Mesendoderm (in vitro differentiated cells): ENCODE measurements at regions not wholly inside any gene's neighbourhood (a gene's known extent, or its start where the extent isn't known, plus 50 kb on each side); places are given as distances from the start of the nearest gene placed in this dataset.

Source experiments
- DNase-seq: peaks from one replicate; pipeline ENCODE4 v3.0.0; 2013
- H2AK5ac ChIP-seq: 2 replicates; pipeline ENCODE4 v1.6.1; 2013; ENCODE audit warnings: low read length, inconsistent platforms
- H2BK120ac ChIP-seq: 2 replicates; pipeline ENCODE4 v1.6.1; 2013; ENCODE audit warnings: low read depth, mild to moderate bottlenecking, low read length, moderate library complexity, mixed read lengths
- H2BK15ac ChIP-seq: replicated peaks from 2 replicates; pipeline ENCODE4 v1.6.1; 2013; ENCODE audit warnings: low read depth, mild to moderate bottlenecking, moderate library complexity
- H2BK5ac ChIP-seq: 2 replicates; pipeline ENCODE4 v1.6.1; 2013; ENCODE audit warnings: low read length, inconsistent platforms
- H3K18ac ChIP-seq: 2 replicates; pipeline ENCODE4 v1.6.1; 2013; ENCODE audit warnings: mild to moderate bottlenecking, low read length, mixed read lengths
- H3K23ac ChIP-seq: one replicate; pipeline ENCODE4 v1.6.1; 2013; ENCODE audit warnings: low read length
- H3K27ac ChIP-seq: 2 replicates; pipeline ENCODE4 v1.5.1; 2013; ENCODE audit warnings: low read depth, mild to moderate bottlenecking, inconsistent platforms, low read length, moderate library complexity
- H3K27me3 ChIP-seq: 2 replicates; pipeline ENCODE4 v1.6.1; 2013; ENCODE audit warnings: low read length, control low read depth, mild to moderate bottlenecking, inconsistent platforms; ENCODE audit not compliant: insufficient read depth, poor library complexity
- H3K36me3 ChIP-seq: 2 replicates; pipeline ENCODE4 v1.6.1; 2013; ENCODE audit warnings: low read length, inconsistent platforms; ENCODE audit not compliant: control insufficient read depth, insufficient read depth
- H3K4ac ChIP-seq: one replicate; pipeline ENCODE4 v1.6.1; 2013; ENCODE audit warnings: low read depth, mild to moderate bottlenecking, low read length, moderate library complexity
- H3K4me1 ChIP-seq: 2 replicates; pipeline ENCODE4 v1.6.1; 2013; ENCODE audit warnings: low read depth, low read length, inconsistent platforms; ENCODE audit not compliant: control insufficient read depth
- H3K4me2 ChIP-seq: 2 replicates; pipeline ENCODE4 v1.6.1; 2013; ENCODE audit warnings: low read length
- H3K4me3 ChIP-seq: 2 replicates; pipeline ENCODE4 v1.5.1; 2013; ENCODE audit warnings: mild to moderate bottlenecking, low read length
- H3K56ac ChIP-seq: one replicate; pipeline ENCODE4 v1.6.1; 2013; ENCODE audit warnings: low read length
- H3K79me1 ChIP-seq: 2 replicates; pipeline ENCODE4 v1.6.1; 2013; ENCODE audit warnings: low read length, inconsistent platforms
- H3K79me2 ChIP-seq: 2 replicates; pipeline ENCODE4 v1.6.1; 2013; ENCODE audit warnings: mild to moderate bottlenecking, low read length; ENCODE audit not compliant: control insufficient read depth, insufficient read depth
- H3K9ac ChIP-seq: 2 replicates; pipeline ENCODE4 v1.6.1; 2013; ENCODE audit warnings: low read length, inconsistent platforms
- H4K5ac ChIP-seq: one replicate; pipeline ENCODE4 v1.6.1; 2013; ENCODE audit warnings: low read length
- H4K8ac ChIP-seq: one replicate; pipeline ENCODE4 v1.6.1; 2013; ENCODE audit warnings: low read depth, mild to moderate bottlenecking, control low read depth, low read length, moderate library complexity
- WGBS: extraction: QIAGEN DNeasy Blood & Tissue Kit; methylation state at CpG from one replicate; pipeline ENCODE4 v1.1.7; 2013; ENCODE audit warnings: low lambda C conversion rate, missing lambda C conversion rate; ENCODE audit not compliant: insufficient coverage; ENCODE audit errors: extremely low coverage; 5-methylcytosine and 5-hydroxymethylcytosine counted together

DNA sequence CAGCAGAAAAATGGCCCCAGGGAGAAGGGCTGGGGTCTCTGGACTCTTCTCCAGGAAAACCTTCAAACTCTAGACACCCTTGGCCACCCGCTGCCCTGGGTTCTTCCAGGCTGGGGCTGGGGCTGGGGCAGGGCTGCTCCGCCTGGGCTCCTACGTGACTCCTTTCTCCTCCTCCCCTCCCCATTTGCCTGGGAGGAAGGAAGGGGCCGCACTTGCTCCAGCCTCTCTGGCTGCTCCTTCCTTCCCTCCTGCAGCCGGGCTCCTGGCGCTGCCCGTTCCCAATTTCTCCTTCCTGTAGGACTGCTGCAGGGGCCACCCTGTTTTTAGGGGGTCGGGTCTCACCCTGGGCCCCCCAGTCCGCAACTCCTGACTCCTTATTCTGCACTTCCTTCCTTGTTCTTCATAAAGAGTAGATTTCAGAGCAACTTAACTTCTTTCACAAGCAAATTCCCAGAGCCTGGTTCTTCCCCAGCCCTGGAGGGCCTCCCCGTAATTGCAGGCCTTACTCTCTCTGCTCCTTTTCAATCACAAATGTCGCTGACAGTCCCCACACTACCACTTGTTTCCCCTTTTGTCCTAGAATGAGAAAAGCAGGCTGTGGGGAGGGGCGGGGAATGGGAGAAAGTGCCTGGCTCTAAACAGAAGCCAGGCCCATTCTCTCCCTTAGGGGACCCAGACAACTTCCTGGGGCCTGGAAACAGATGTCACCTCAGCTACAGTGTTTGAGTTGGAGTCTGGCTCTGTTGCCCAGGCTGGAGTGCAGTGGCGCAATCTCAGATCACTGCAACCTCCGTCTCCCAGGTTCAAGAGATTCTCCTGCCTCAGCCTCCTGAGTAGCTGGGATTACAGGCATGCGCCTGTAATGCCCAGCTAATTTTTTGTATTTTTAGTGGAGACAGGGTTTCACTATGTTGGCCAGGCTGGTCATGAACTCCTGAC is 137.8 kb downstream of the ENGASE start:
- Histone ChIP-seq H3K23ac (no peak overlapping the region), H3K79me1 (no peaks in the 10 kb centered on the region), H2BK5ac (no peak overlapping the region), H3K56ac (peak overlapping the region; percentile 12), H3K9ac (no peak overlapping the region), H4K8ac (no peak overlapping the region), H3K27me3 (no peaks in the 10 kb centered on the region), H3K4me3 (no peak overlapping the region), H3K79me2 (no peaks in the 10 kb centered on the region), H2BK120ac (no peak overlapping the region), H2BK15ac (no peak overlapping the region), H3K27ac (no peak overlapping the region), H4K5ac (no peak overlapping the region), H3K4me1 (no peaks in the 10 kb centered on the region), H2AK5ac (no peak overlapping the region), H3K36me3 (no peaks in the 10 kb centered on the region), H3K4me2 (no peak overlapping the region), H3K4ac (no peak overlapping the region), H3K18ac (no peak overlapping the region)
- peak; percentile 40 for DNase-seq
- WGBS = no CpG with 5 or more reads among the region's 15 CpGs

DNA sequence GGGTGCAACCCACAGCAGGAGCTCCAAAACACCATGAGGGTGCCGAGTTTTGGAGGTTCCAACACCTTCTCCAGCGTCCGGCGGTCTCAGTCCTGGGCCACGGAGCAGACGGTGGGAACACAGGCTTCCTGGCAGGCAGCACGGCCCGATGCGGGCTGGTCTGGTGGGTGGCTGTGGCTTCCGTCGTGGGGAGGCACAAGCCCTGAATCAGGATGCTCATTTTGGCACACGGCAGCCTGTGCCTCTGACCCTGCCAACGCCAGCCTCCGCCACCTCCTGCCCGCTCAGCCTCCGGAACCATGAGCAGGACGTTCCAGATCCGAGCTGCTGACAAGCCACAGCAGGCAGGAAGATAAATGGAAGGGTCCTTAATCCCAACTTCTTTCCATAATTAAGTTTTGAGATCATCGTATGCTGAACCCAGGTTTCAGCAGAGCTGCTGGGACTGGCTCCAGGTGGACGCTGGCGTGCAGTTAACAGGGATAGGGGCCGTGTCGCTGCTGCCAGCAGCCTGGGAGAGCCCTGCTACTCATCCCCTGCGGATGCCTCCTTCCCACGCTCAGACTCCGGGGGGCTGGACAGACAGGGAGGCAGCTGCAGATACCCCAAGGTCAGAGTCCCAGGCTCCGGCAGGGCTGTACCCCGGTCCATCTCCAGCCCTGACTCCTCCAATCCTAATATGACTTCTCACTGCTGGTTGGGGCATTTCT is 136.6 kb downstream of the ENGASE start:
- Histone ChIP-seq H3K79me1 (no peaks in the 10 kb centered on the region), H3K4me1 (no peaks in the 10 kb centered on the region), H3K4me3 (no peak overlapping the region), H4K8ac (no peak overlapping the region), H3K9ac (no peak overlapping the region), H3K56ac (no peak overlapping the region), H3K79me2 (no peaks in the 10 kb centered on the region), H2BK5ac (no peak overlapping the region), H2BK120ac (no peak overlapping the region), H3K23ac (no peak overlapping the region), H2AK5ac (no peak overlapping the region), H3K27me3 (no peaks in the 10 kb centered on the region), H2BK15ac (no peak overlapping the region), H4K5ac (no peak overlapping the region), H3K4me2 (no peak overlapping the region), H3K36me3 (no peaks in the 10 kb centered on the region), H3K27ac (no peak overlapping the region), H3K4ac (no peak overlapping the region), H3K18ac (no peak overlapping the region)
- WGBS = no CpG with 5 or more reads among the region's 28 CpGs
- no peak for DNase-seq

DNA sequence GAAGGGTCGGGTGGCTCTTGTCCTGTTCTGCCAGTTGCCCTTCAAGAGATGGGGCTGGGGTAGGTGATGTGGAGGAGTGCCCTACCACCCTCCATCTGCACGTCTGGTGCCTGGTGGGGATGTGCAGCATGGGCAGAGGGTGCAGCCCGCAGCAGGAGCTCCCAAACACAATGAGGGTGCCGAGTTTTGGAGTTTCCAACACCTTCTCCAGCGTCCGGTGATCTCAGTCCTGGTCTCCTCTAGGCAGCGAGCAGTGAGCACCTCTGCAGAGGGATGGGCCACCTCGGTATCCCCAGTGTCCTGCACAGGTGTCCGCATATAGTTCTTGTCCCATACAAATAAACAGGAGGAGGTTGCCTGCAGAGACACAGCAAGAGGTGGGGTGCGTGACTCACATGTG is 136.0 kb downstream of the ENGASE start:
- Histone ChIP-seq H3K4me3 (no peak overlapping the region), H3K36me3 (no peaks in the 10 kb centered on the region), H3K27me3 (no peaks in the 10 kb centered on the region), H3K56ac (no peak overlapping the region), H3K27ac (no peak overlapping the region), H3K9ac (no peak overlapping the region), H4K8ac (no peak overlapping the region), H2BK15ac (no peak overlapping the region), H3K79me1 (no peaks in the 10 kb centered on the region), H3K79me2 (no peaks in the 10 kb centered on the region), H3K4me2 (no peak overlapping the region), H4K5ac (no peak overlapping the region), H3K4me1 (no peaks in the 10 kb centered on the region), H2BK5ac (no peak overlapping the region), H3K23ac (no peak overlapping the region), H2AK5ac (no peak overlapping the region), H3K4ac (no peak overlapping the region), H3K18ac (no peak overlapping the region), H2BK120ac (no peak overlapping the region)
- no peak for DNase-seq
- no CpG with 5 or more reads among the region's 10 CpGs for WGBS

DNA sequence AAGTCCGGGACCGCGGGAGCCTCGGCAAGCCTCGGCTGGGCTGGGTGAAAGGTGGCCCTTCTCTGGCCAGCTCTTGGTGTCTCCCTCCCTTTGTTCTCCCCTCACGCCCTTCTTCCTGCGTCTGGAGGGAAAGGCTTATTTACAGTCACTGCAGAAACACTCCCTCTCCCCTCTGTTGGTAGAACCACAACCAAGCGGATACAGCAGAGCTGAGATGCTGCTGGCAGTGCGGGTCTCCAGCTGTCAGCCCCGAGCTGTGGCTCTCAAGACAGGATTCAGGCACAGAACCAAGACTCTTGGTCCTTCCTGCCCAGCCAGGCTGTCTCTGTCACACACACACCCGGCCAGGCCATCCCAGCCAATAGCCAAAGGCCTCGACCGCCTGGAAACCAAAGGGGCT is 133.3 kb downstream of the ENGASE start:
- Histone ChIP-seq H3K4ac (no peak overlapping the region), H3K79me1 (no peaks in the 10 kb centered on the region), H3K4me3 (no peak overlapping the region), H2AK5ac (no peak overlapping the region), H3K9ac (no peak overlapping the region), H3K18ac (no peak overlapping the region), H2BK5ac (no peak overlapping the region), H3K27ac (no peak overlapping the region), H2BK15ac (no peak overlapping the region), H3K36me3 (no peaks in the 10 kb centered on the region), H2BK120ac (no peak overlapping the region), H3K56ac (no peak overlapping the region), H3K4me1 (no peaks in the 10 kb centered on the region), H4K5ac (no peak overlapping the region), H4K8ac (no peak overlapping the region), H3K23ac (no peak overlapping the region), H3K4me2 (no peak overlapping the region), H3K79me2 (no peaks in the 10 kb centered on the region), H3K27me3 (no peaks in the 10 kb centered on the region)
- WGBS = no CpG with 5 or more reads among the region's 13 CpGs
- no peak for DNase-seq

DNA sequence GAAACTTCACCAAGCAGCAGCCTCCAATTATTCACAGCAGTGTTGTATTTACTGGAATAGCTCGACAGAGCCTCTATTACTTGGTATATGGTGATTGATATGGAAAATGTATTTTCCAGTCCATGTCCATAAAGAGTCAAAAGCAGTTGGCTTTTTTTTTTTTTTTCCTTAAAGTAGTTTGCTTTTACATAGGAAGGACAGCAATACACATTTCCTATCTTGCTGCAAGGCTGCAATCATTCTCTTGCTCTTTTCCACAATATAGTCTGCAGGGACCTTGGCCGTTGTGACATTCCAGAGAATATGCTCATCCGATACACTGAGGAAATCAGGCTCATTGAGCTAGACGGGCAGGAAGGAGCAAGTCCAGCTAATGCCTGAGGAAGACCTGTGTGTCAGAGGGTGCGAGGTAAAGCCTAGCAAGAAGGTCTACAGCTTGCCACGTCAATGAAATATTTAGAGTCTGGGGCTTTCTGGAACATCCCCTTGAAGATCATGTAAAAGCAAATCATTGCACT is 131.1 kb downstream of the ENGASE start:
- Histone ChIP-seq H3K23ac (no peak overlapping the region), H3K56ac (no peak overlapping the region), H4K8ac (no peak overlapping the region), H3K79me2 (no peaks in the 10 kb centered on the region), H3K9ac (no peak overlapping the region), H3K27ac (no peak overlapping the region), H3K18ac (no peak overlapping the region), H3K4me1 (no peaks in the 10 kb centered on the region), H3K79me1 (no peaks in the 10 kb centered on the region), H4K5ac (no peak overlapping the region), H2AK5ac (no peak overlapping the region), H3K4ac (no peak overlapping the region), H2BK120ac (no peak overlapping the region), H3K4me3 (no peak overlapping the region), H2BK15ac (no peak overlapping the region), H3K27me3 (no peaks in the 10 kb centered on the region), H2BK5ac (no peak overlapping the region), H3K36me3 (no peaks in the 10 kb centered on the region), H3K4me2 (no peak overlapping the region)
- DNase-seq = no peak
- no CpG with 5 or more reads among the region's 6 CpGs for WGBS
